Spleen (tissue), 4 donors: ENCODE measurements at regions not wholly inside any gene's neighbourhood (a gene's known extent, or its start where the extent isn't known, plus 50 kb on each side); places are given as distances from the start of the nearest gene placed in this dataset.

Experiments
- small RNA-seq, 4 donors: library from RNA; depleted of rRNA; stranded (forward); fragments of <200 nt; gene quantifications; one replicate each; pipeline ENCODE3, GENCODE V24; 2016

Small RNAs in the stretch of these regions (small RNA-seq; reads per million reads assigned to genes)
- gene AC005000.1 = 0 reads per million in 4 donors
